ENCODE measurements at regions not wholly inside any gene's neighbourhood (a gene's known extent, or its start where the extent isn't known, plus 50 kb on each side); places are given as distances from the start of the nearest gene placed in this dataset.

DNA sequence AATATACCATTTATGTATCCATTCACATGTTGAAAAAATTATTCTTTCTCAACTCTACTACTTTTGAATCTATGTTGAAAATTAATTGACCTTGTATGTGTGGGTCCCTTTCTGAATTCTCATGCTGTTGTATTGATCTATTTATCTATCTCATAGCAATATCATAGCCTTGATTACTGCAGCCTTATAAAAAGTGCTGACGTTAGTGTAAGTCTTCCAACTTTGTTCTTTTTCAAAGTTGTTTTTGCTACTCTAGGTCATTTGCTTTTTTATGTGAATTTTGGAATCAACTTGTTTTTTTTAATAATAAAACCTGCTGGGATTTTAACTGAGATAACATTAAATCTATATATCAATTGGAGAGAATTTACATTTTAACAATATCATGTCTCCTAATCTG lies 52.2 kb upstream of the PAX3 start:
- TF ChIP-seq, protein P1, sequence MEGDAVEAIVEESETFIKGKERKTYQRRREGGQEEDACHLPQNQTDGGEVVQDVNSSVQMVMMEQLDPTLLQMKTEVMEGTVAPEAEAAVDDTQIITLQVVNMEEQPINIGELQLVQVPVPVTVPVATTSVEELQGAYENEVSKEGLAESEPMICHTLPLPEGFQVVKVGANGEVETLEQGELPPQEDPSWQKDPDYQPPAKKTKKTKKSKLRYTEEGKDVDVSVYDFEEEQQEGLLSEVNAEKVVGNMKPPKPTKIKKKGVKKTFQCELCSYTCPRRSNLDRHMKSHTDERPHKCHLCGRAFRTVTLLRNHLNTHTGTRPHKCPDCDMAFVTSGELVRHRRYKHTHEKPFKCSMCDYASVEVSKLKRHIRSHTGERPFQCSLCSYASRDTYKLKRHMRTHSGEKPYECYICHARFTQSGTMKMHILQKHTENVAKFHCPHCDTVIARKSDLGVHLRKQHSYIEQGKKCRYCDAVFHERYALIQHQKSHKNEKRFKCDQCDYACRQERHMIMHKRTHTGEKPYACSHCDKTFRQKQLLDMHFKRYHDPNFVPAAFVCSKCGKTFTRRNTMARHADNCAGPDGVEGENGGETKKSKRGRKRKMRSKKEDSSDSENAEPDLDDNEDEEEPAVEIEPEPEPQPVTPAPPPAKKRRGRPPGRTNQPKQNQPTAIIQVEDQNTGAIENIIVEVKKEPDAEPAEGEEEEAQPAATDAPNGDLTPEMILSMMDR (IDR thresholded peaks at IDR 0.05), result no peak
- no peak for TF ChIP-seq POLR2A (IDR thresholded peaks at IDR 0.05)
- no peak for TF ChIP-seq POLR2AphosphoS5 (IDR thresholded peaks at IDR 0.05)
- no peak for TF ChIP-seq EP300 (IDR thresholded peaks at IDR 0.05)
